SK-N-MC (cell line): ENCODE measurements at regions not wholly inside any gene's neighbourhood (a gene's known extent, or its start where the extent isn't known, plus 50 kb on each side); places are given as distances from the start of the nearest gene placed in this dataset.

ENCODE experiments used
- EZH2 ChIP-seq: fragments of 200-600 bp; sonication (generic); IDR thresholded peaks from one replicate; pipeline ENCODE4 v1.6.1; 2017; ENCODE audit warnings: antibody characterized with exemption
- FOXP2 ChIP-seq: optimal IDR thresholded peaks from 2 replicates; pipeline ENCODE3; 2011; ENCODE audit warnings: mild to moderate bottlenecking, moderate library complexity; ENCODE audit not compliant: insufficient read depth; ENCODE audit errors: extremely low read length, control extremely low read depth
- POLR2AphosphoS5 ChIP-seq: IDR thresholded peaks from 2 replicates; pipeline ENCODE4 v1.6.1; 2012; ENCODE audit warnings: mild to moderate bottlenecking, low read depth, low read length, borderline replicate concordance

GRCh38 chr10:128481152-128481840 lies 355.1 kb upstream of the MKI67 start:
- TF ChIP-seq EZH2 (no peak), POLR2AphosphoS5 (no peak), FOXP2 (no peak)
